Stimulated activated CD4-positive, alpha-beta T cell treated with anti-CD3 and anti-CD28 coated beads, Interleukin-4, amount 100 ng/mL, for 48 hours (primary cell): ENCODE measurements at regions not wholly inside any gene's neighbourhood (a gene's known extent, or its start where the extent isn't known, plus 50 kb on each side); places are given as distances from the start of the nearest gene placed in this dataset.

ENCODE experiments used
- DNase-seq, 2 donors: peaks; one replicate each; pipeline ENCODE4 v3.0.0-alpha.2; 2020; ENCODE audit warnings: low read depth in 2 of 2

- no peak for DNase-seq
Observed at GRCh38 chrX:33465137-33465536, 253.8 kb upstream of the DMD start.

GRCh38 chrX:33457102-33457501 is 245.8 kb upstream of the DMD start:
- DNase-seq, result no peak

GRCh38 chrX:33447285-33447684 is 235.9 kb upstream of the DMD start:
- DNase-seq, result no peak

GRCh38 chrX:33434256-33435092 is 223.1 kb upstream of the DMD start:
- peak; percentile 2 to 11 for DNase-seq

GRCh38 chrX:33416273-33416805 is 205.0 kb upstream of the DMD start:
- no peak for DNase-seq

- DNase-seq, result no peak
Observed at GRCh38 chrX:33415459-33415858, 204.1 kb upstream of the DMD start.

GRCh38 chrX:33385546-33385945 is 174.2 kb upstream of the DMD start:
- no peak for DNase-seq

GRCh38 chrX:33379839-33380238 is 168.5 kb upstream of the DMD start:
- DNase-seq, result no peak

- no peak for DNase-seq
Observed at GRCh38 chrX:33357606-33358005, 146.3 kb upstream of the DMD start.

GRCh38 chrX:33339219-33339618 is 127.9 kb upstream of the DMD start:
- DNase-seq, result no peak

GRCh38 chrX:33336783-33337182 is 125.4 kb upstream of the DMD start:
- DNase-seq, result no peak

- DNase-seq, result no peak
Observed at GRCh38 chrX:33333271-33333670, 121.9 kb upstream of the DMD start.

GRCh38 chrX:33330798-33331197 is 119.4 kb upstream of the DMD start:
- DNase-seq, result no peak

- DNase-seq, result no peak
Observed at GRCh38 chrX:33324099-33324498, 112.8 kb upstream of the DMD start.

GRCh38 chrX:33307911-33308354 is 96.6 kb upstream of the DMD start:
- DNase-seq, result no peak

GRCh38 chrX:33298622-33299021 is 87.3 kb upstream of the DMD start:
- no peak for DNase-seq

- no peak for DNase-seq
Observed at GRCh38 chrX:33285550-33285949, 74.2 kb upstream of the DMD start.

GRCh38 chrX:33277046-33277445 is 65.7 kb upstream of the DMD start:
- no peak for DNase-seq

- no peak for DNase-seq
Observed at GRCh38 chrX:33273535-33273934, 62.2 kb upstream of the DMD start.

- DNase-seq, result no peak
Observed at GRCh38 chrX:33272986-33273385, 61.6 kb upstream of the DMD start.
